HG02840 (cell line): ENCODE measurements at regions not wholly inside any gene's neighbourhood (a gene's known extent, or its start where the extent isn't known, plus 50 kb on each side); places are given as distances from the start of the nearest gene placed in this dataset.

ENCODE experiments used
- ATAC-seq: cut with Tn5 transposase; IDR thresholded peaks from one replicate; pipeline ENCODE4 v1.9.1; 2021; ENCODE audit warnings: mild to moderate bottlenecking, moderate library complexity, moderate number of reproducible peaks; ENCODE audit not compliant: unreplicated experiment, low FRiP score

DNA sequence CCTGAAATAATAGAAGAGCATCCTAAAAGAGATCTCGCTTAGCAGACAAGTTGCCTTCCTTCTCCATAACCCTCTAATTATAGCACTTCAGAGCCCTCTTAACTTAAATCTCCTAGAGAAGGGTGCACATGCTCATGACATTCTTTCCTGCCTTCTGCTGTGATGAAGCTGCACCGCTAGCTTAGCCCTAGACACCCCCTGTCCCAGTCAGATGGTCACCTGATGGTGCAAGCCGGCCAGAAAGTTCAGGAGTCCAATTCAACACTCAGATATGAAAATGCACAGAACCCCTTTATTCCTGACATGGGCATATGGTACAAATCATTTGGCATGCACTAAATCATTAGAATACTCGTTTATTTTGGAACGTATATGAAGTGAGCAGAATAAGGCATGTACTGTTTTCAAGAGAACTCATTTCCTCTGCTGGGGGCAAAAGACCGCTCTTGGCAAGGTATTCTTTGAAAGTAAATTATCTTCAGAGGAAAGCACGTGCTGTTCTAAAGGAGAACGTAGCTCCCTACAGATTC is 420.4 kb upstream of the PROK2 start:
- no peak for ATAC-seq

DNA sequence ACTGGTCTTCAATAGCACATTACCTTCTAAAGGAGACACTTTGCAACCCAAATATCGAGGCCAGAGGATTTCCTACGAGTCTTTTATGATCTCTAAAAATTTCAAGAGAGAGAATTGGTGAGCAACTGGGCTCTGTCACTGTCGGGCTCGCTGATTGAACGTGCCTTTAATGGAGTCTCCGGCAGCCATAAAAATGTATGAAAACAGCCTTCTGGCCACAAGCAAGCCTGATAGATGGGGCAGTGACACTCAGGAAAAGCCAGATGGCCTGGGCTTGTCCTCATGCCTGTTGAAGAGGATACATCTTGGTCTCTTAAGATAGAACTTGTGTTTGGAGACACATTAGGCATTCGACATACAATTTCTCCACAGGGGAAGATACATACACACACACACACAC is 419.5 kb upstream of the PROK2 start:
- no peak for ATAC-seq

DNA sequence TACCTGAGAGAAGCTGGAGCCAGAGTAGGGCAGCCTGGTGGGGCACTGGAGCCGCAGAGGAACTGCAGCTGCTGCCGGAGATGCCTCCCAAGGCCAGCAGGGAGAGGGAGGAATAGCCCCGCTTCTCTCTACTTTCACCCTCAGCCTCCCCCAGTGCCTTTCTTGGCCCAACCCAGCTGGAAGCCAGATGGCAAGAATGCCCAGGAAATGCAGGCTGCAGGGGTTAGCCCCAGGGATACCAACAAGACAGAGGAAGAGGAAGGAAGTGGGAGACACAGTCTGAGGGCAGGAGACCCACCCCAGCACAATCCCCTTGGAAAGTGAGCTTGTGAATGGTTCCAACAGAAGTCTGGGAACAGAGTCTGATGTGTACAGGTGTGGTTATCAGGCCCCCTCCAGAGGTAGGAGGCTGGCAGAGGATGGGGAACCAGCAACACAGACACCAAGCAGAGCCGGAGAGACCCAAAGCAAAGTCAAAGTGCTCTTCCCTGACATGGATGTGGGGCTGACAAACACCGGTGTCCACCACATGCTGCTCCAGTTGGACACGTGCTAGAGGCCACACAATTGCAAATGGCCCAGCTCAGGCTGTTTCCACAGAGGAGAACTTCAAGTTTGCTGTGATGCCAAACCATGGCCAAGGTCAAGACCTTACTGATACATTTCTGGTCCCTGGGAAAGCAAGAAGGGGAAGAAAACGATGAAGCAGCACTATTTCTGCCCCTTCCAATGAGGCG is 418.8 kb upstream of the PROK2 start:
- ATAC-seq = no peak

DNA sequence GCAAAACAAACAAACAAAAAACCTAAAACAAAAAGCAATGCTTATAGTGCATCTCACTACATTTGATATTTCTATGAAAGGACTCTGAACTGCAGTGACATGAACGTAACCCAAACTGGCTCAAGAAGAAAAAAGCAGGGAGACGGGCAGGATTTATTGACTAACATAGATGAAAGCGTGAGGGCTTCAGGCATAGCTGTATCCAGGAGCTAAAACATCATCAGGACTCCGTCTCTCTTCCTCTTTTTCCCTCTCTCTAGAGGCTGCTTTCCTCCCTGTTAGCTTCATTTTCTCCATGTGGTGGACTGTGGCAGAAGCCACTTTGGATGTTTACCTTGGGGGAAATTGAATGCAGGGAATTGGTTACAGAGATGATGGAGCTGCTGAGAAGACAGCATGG is 418.2 kb upstream of the PROK2 start:
- ATAC-seq = no peak

DNA sequence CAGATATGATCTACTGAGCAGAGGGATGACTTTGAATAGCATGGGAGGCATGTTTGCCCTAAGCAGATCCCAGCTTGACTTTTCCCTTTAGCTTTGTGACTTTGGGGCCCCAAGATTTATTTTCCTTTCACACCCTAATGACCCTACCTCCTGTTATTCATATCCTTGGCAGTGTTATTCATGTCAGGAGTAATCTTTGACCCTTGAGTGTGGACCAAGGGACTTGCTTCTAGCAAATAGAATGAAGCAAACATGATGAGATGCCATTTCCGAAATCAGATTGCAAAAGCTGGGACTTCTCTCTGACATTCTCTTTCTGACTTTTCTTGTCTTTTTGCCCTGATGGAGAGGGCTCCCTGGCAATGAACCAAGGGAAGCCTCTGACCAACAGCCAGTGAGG is 415.4 kb upstream of the PROK2 start:
- ATAC-seq = no peak

DNA sequence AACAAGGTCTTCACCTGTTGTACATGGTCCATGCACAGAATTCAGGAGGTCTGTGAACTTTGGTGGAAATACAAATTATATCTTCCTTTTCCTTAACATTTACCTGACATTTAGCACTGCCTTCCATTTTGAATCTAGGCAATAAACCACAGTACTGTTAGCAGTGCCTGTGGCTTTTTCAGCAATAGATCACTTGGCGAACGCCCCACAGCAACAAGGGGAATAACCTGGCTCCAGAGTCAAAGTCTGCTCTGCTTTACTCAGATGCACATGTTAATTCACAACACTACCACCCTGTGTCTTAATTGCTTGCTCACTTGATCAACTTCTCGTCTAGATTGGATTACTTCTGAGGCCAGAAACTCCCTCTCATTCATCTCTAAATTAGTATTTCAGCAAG is 414.6 kb upstream of the PROK2 start:
- ATAC-seq = no peak

DNA sequence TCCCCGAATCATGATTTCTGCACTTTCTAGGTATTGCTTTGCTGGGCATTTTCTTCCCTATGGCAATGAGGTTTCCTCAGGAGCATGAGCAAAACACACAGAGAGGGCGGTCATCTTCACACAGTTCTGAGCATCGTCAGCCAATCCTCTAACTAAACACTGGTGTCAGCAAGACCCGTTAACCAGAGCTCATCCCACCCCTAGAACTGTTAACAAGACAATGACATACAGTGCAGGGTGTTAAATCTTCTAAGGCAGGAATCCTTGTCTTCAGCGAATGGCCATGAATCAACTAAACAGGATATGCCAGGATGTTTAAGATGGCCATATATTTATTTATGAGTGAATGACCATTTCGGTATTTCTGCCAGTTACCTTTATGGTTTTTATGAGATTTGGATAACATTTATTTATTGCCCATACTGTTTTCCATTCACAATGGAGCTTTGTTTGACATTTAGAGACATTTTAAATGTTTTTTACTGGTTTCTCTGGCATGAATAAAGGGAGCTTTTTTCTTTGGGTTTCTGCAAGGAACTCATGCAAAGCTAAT is 411.5 kb upstream of the PROK2 start:
- no peak for ATAC-seq

DNA sequence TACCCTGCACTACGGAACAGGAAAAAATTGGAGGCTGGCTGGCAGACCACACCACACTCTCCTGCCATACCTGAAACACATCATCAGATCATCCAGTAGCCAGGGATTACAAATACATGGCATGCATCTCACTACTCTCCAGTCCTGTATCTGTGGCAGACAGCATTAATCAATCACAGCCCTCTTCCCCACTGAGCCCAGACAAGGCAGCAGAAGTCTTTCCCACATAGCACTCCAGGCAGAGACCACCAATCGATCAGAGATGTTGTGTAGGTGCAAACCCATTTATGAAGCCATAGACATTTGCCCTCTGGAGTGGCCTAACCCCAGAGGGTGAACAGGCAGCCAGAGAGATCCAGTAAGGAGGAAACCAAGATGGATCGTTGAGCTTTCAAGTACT is 410.9 kb upstream of the PROK2 start:
- no peak for ATAC-seq

DNA sequence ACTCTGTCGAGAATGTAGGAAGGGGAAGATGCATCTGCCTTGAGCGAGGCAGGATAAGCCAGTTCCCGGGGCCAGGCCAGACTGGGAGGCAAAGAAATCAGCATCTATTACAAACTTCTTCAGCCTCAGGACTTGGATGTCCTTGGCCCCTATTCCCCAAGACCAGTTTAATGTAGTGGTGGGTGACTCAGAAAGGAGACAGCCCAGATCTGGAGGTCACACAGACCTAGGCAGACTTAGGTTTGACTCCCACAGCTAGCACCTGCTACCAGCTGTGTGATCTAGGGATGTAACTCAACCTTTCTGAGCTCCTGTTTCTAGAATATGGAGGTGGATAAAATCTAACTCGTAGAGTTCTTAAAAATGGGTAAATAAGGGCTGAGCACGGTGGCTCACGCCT is 409.5 kb upstream of the PROK2 start:
- no peak for ATAC-seq

DNA sequence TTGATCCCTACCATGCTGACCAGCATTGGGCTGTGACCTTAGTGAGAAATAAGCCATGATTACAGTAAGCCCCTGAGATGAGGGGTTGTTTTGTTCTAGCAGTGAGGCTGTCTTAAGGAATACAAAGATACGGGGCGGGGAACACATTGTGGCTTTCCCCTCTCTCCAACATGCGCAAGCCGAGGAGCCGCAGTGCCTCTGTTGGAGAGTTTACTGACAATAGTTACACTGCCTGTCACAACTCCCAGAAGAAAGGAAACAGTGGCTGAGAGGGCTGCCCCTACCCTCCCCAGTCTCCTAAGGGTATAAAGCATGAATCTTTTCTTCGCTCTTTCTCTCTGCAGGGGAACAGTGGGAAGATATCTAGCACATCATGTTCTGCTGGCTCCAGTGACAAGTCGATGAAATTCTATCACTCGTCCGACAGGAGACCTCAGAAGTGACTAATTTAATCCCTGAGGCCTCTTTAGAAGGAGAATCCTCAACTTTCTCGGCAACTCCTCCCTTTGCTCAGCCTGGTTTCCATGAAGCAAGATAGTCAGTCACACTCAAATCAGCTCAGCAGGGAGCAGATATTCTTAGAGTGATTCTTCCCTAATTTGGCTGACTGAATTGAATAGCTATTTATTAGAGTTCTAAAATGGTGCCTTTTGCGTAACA is 409.0 kb upstream of the PROK2 start:
- no peak for ATAC-seq

DNA sequence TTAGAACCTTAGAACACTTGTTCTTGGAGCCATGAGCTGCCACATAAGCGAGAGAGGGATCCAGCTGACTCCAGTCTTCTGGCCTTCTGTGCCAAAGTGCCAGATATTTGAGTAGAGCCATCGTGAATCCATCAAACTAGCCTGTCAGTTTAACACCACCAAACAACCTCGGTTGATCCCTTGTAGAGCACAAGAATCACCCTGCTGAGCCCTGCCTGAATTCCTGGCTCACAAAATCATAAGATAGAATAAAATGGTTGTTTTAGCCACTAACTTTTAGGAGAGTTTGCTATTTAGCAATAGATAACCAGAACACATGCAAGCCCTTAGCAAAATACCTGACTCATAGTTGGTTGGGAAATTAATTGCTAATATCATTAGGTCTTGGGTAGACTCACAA is 407.6 kb upstream of the PROK2 start:
- ATAC-seq = no peak

DNA sequence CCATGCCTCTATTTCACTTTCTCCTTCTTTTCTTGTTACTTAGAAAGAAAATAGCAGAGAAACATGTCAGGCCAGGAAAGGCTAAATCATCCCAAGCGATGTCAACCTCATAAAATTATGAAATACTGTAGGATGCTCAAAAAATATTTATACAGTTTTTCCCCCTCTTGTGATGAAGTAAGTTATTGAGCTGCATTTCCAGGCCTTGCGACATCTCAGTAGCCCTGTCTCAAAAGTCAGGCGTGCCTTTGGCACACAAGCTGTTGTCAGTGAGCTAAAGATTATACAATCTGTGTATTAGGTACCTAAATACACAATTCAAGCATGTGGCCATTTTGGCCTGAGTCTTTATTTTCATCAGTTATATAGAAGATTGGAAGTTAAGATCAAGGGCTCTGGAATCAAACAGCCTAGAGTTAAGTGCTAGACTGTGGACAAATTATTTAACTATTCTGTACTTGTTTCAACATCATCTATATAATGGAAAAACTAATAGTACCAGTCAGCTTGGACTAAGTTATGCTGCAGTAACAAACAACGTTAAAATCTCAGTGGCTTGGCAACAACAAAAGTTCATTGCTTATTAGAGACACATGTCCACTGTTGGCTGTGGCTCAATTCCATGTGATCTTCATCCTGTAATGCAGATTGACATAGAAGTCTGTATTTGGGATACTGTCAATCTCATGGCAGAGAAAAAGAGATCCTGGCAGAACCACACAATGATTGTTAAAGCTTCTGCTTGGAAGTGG is 406.4 kb upstream of the PROK2 start:
- no peak for ATAC-seq

DNA sequence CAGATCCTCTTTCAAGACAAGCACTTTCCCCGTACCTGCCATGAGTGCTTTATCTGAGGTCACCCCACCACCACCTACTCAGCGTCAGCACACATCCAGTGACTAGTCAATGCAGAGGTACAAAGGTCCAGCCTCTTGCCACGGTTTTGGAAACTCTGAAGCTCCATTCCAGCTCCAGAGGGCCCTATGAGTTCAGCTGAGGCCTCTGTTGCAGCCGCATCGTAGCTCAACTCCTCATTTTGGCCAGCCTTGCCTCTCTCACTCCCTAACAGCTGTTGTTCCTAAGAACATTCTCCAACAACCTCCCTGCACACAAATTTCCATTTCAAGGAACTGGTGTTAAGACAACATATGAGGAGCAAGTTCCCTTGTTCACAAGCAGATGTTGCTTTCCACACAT is 405.1 kb upstream of the PROK2 start:
- no peak for ATAC-seq

DNA sequence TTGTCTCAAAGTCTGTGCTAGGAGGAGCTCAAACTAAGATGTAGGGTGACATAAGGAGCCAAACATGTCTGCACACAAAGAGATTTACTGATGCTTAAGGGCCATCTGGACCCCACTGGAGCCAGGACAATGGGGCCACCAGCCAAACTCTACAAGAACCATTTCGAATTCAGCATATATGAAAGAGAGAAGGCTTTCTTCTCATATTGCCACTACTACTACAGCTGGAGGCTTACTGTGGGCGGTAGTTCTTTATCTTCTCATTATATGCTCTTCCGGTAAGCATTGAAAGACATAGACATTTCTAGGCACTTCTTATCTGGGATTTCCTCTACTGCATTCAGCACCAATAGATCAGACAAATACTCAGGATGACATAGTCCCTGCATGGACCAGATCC is 404.4 kb upstream of the PROK2 start:
- no peak for ATAC-seq

DNA sequence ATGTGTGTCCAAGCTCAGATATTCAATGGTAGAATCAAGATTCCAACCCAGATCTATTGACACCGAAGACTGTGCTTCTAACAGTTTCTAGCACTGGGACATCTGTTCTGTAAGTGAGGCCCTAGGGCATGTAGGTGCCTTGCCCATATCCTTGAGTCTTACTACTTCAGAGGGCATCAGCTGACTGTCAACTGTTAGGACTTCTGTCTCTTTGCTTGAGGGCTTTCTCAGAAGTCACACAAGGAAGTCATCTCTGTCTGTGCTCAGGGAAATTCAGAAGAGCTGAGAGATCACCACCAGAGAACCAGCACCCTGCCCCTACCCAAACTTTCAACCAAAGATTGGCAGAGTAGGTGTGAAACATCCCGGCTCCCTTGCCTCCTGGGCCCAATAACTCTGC is 403.6 kb upstream of the PROK2 start:
- ATAC-seq = no peak

DNA sequence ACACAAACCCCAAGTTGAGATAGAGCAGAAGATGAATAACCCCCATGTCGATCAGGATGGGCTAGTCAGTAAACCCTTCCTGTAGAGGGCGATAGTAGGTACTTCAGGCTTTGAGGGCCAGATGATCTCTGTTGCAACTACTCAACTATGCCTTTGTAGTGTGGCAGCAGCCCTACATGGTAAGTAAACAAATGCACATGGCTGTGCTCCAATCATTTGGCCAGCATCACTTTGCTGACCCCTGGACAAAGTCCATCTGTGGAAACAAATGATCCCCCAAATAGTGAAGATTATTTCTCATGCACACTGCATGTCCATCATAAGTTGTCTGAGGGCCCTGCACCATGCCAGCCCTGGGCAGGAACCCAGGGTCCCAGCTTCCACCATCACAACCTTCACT is 402.2 kb upstream of the PROK2 start:
- ATAC-seq = no peak

DNA sequence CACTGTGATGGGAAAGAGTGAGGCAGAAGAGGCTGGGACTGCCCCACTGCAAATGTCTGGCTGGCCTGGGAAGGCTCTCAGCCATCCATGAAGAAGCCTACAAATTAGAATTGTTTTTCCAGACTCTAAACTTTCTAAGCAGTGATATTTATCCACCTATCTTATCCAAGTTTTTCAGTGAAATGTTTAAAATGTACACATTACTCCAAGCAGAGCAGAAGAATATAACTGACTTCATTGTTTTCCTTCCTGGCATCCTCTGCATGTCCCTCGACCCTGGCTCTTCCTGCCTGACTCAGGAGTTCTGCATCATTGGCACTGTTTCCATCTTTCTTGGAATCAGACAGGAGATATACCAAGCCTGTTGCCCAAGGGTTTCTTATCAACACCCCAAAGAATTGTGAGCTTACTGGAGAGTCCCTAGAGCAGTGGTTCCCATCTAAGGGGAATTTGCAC is 401.5 kb upstream of the PROK2 start:
- no peak for ATAC-seq

DNA sequence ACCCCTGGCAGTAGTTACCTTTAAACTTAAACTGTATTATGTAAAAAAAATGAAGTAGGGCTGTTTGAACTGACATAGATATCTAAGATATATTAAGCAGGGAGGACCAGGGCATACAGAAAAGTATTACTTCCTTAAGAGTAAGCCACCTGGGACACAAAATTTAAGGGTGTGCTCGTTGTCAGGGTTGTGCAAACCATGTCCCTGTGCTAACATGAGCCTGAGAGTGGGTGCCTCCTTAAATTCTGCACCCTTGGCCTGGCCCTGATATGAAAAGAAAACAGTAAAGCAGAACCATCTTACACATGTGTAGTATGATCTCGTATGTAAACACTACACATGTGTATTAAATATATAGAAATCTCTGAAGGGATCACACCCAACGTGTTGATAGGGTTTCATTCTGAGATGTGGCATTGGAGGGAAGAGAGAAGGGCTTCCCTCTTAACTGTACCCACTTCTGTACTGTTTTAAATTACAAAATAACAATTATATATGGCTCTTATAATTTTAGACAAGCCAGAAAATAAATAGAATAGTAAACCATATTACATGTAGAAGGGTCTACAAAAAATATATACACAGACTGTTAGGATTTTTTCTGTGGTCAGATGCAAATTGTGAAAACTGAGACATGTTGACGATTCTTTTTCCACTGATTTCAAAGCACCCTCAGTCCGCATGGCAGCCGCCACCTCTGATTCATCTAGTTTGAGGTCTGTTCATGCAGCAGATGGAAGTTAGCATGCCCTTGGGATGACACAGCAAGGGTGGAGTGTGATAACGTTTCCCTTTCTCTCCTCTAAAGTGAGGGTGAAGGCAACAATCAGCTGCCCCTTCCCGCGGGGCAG is 400.8 kb upstream of the PROK2 start:
- no peak for ATAC-seq

DNA sequence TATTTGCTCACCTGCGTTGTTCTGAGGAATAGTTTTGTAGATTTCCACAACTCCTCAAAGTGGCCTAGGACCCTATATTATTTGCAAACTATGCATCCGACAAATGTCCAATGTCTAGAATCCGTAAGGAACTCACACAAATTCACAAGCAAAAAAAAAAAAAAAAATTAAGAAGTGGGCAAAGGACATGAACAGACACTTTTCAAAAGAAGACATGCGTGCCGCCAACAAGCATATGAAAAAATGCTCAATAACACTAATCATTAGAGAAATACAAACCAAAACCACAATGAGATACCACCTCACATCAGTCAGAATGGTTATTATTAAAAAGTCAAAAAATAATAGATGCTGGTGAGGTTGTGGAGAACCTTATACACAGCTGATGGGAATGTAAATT is 398.5 kb upstream of the PROK2 start:
- no peak for ATAC-seq

DNA sequence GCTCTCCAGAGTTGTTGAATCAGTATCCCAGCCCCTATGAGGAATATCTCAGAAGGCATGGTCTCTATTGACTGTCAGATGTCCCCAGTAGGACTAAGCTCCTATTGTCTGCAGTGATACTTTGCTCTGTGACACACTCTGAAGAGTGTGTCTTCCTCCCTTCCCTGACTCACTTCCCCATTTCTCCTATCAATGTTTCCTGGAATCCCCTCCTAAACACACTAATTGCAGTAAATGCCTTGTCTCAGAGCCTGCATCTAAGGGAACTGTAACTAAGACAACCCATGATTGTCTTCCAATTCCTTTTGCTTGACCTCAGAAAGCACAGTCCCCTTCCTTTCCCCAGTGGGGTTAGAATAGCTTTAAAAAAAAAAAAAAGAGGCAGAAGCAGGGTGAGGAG is 397.3 kb upstream of the PROK2 start:
- ATAC-seq = no peak
